GM12878 (cell line): ENCODE measurements at regions not wholly inside any gene's neighbourhood (a gene's known extent, or its start where the extent isn't known, plus 50 kb on each side); places are given as distances from the start of the nearest gene placed in this dataset.

Experiments used
- CEBPB ChIP-seq, 2 experiments: fragments of 150-350 bp in 1 of 2; IDR thresholded peaks; 2 replicates each; pipeline ENCODE4 v1.6.1; 2012 to 2014; ENCODE audit warnings: low read depth in 2 of 2, low read length in 2 of 2, borderline replicate concordance in 1 of 2, inconsistent platforms in 1 of 2
- CREB1 ChIP-seq: IDR thresholded peaks from 2 replicates; pipeline ENCODE4 v1.6.1; 2012; ENCODE audit warnings: low read depth, mild to moderate bottlenecking, inconsistent platforms
- JUND ChIP-seq: IDR thresholded peaks from 2 replicates; pipeline ENCODE4 v1.6.1; 2012; ENCODE audit warnings: low read depth, mild to moderate bottlenecking, low read length, improper control_type of control experiment, moderate library complexity
- KLF5 ChIP-seq: fragments of 450-650 bp; IDR thresholded peaks from 2 replicates; pipeline ENCODE4 v1.6.1; 2014; ENCODE audit warnings: mild to moderate bottlenecking; ENCODE audit not compliant: partially characterized antibody
- POLR2A ChIP-seq: IDR thresholded peaks from 2 replicates; pipeline ENCODE4 v1.6.1; 2011; ENCODE audit warnings: low read depth, mild to moderate bottlenecking, low read length
- RAD21 ChIP-seq: IDR thresholded peaks from 2 replicates; pipeline ENCODE4 v1.6.1; 2011; ENCODE audit warnings: mild to moderate bottlenecking, low read depth, low read length, moderate library complexity; ENCODE audit not compliant: insufficient read depth
- RCOR1 ChIP-seq: conservative IDR thresholded peaks from 2 replicates; pipeline ENCODE4 v1.6.1; 2012; ENCODE audit warnings: low read depth, low read length, improper control_type of control experiment
- TF ChIP-seq, protein P1 (sequence below): fragments of 450-650 bp; IDR thresholded peaks from 2 replicates; pipeline ENCODE4 v1.6.1; 2017; ENCODE audit warnings: mild to moderate bottlenecking
- TF ChIP-seq, protein P2 (sequence below), 3 experiments: IDR thresholded peaks in 2 of 3; conservative IDR thresholded peaks in 1 of 3; 2 replicates each; pipeline ENCODE4 v1.5.1; 2011; ENCODE audit warnings: low read depth in 3 of 3, low read length in 3 of 3, mild to moderate bottlenecking in 3 of 3, control low read depth in 2 of 3, moderate library complexity in 2 of 3, inconsistent platforms in 1 of 3, mixed read lengths in 1 of 3; ENCODE audit not compliant: control insufficient read depth in 2 of 3, insufficient read depth in 1 of 3; ENCODE audit errors: extremely low read depth in 1 of 3

DNA sequence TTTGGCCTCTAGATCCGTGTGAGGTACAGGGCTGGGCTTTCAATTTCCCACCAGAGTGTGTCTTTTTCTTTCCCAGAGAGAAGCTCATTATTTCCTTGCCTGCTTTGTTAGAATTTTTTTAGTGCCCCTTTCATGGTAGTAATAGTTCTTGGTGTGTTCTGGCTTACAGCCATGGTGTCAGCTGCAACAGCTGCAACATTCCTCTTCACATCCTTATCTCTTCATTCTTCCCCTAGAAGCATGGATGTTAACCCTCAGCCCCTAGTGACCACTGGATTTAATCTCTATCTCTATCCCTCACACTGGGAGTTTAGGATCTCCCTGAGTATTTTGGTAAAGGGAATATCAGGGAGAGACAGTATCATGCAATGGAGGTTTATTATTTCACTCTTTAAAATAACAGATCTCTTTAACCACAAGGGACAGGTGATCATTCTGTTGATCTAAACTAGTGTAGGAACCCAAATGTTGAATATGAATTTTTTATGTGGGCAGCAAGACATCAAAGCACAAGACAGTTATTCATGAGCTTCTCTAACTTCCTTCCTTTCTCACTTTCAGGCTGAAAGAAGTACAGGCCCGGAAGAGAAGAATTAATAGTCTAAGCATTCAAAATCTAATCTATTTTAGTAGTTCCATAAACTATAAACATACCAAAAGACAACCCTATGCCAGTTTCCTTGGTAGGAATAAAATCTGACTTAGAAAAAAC, 160.2 kb downstream of the FAM170A start:
- TF ChIP-seq, protein P1, sequence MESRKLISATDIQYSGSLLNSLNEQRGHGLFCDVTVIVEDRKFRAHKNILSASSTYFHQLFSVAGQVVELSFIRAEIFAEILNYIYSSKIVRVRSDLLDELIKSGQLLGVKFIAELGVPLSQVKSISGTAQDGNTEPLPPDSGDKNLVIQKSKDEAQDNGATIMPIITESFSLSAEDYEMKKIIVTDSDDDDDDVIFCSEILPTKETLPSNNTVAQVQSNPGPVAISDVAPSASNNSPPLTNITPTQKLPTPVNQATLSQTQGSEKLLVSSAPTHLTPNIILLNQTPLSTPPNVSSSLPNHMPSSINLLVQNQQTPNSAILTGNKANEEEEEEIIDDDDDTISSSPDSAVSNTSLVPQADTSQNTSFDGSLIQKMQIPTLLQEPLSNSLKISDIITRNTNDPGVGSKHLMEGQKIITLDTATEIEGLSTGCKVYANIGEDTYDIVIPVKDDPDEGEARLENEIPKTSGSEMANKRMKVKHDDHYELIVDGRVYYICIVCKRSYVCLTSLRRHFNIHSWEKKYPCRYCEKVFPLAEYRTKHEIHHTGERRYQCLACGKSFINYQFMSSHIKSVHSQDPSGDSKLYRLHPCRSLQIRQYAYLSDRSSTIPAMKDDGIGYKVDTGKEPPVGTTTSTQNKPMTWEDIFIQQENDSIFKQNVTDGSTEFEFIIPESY, result no peak
- TF ChIP-seq, protein P2, sequence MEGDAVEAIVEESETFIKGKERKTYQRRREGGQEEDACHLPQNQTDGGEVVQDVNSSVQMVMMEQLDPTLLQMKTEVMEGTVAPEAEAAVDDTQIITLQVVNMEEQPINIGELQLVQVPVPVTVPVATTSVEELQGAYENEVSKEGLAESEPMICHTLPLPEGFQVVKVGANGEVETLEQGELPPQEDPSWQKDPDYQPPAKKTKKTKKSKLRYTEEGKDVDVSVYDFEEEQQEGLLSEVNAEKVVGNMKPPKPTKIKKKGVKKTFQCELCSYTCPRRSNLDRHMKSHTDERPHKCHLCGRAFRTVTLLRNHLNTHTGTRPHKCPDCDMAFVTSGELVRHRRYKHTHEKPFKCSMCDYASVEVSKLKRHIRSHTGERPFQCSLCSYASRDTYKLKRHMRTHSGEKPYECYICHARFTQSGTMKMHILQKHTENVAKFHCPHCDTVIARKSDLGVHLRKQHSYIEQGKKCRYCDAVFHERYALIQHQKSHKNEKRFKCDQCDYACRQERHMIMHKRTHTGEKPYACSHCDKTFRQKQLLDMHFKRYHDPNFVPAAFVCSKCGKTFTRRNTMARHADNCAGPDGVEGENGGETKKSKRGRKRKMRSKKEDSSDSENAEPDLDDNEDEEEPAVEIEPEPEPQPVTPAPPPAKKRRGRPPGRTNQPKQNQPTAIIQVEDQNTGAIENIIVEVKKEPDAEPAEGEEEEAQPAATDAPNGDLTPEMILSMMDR (IDR thresholded peaks at IDR 0.05 in 2 of 3, conservative IDR thresholded peaks at IDR 0.05 in 1 of 3; ENCODE audit: control insufficient read depth in 2 of 3, extremely low read depth in 1 of 3, insufficient read depth in 1 of 3, low read depth in 3 of 3, low read length in 3 of 3), result no peak
- TF ChIP-seq CREB1, result no peak
- no peak for TF ChIP-seq POLR2A
- no peak for TF ChIP-seq CEBPB (IDR thresholded peaks at IDR 0.05; ENCODE audit: borderline replicate concordance in 1 of 2, low read depth in 2 of 2, low read length in 2 of 2)
- TF ChIP-seq RAD21, result no peak
- no peak for TF ChIP-seq JUND
- no peak for TF ChIP-seq RCOR1
- TF ChIP-seq KLF5, result no peak
